Peyer's patch (tissue), 4 donors: ENCODE measurements at regions not wholly inside any gene's neighbourhood (a gene's known extent, or its start where the extent isn't known, plus 50 kb on each side); places are given as distances from the start of the nearest gene placed in this dataset.
A peak's percentile ranks its signal among the peaks of the same experiment; 100 is the strongest.

Experiments used
- DNase-seq, 3 donors: peaks; one replicate each; pipeline ENCODE4 v3.0.0-alpha.2; 2017 to 2019
- H3K27ac ChIP-seq, 4 donors: fragments of 200-600 bp; sonication (generic); one replicate each; pipeline ENCODE4 v1.5.1; 2016 to 2019
- H3K27me3 ChIP-seq, 2 donors: fragments of 200-600 bp; sonication (generic); one replicate each; pipeline ENCODE4 v1.5.1; 2019
- H3K36me3 ChIP-seq, 3 donors: fragments of 200-600 bp; sonication (generic); one replicate each; pipeline ENCODE4 v1.5.1; 2016 to 2019
- H3K4me1 ChIP-seq, 4 donors: fragments of 200-600 bp; sonication (generic); one replicate each; pipeline ENCODE4 v1.5.1; 2016 to 2019
- H3K4me3 ChIP-seq, 4 donors: fragments of 200-600 bp; sonication (generic); 1 replicate in 3 of 4; 2 replicates in 1 of 4; pipeline ENCODE4 v1.5.1; 2016 to 2019; ENCODE audit warnings: mild to moderate bottlenecking in 1 of 4
- H3K9me3 ChIP-seq, 4 donors: fragments of 200-600 bp; sonication (generic); one replicate each; pipeline ENCODE4 v1.5.1; 2016 to 2019; ENCODE audit warnings: mild to moderate bottlenecking in 1 of 4
- POLR2A ChIP-seq, 2 donors: fragments of 450-650 bp; IDR thresholded peaks; one replicate each; pipeline ENCODE4 v1.5.1; 2017; ENCODE audit warnings: antibody characterized with exemption in 2 of 2, mild to moderate bottlenecking in 2 of 2, moderate library complexity in 2 of 2
- TF ChIP-seq, protein P1 (sequence below), 6 experiments: fragments of 450-650 bp in 4 of 6; fragments of 200-600 bp in 2 of 6; sonication (generic) in 1 of 6; IDR thresholded peaks; one replicate each; pipeline ENCODE4 v1.5.1; 2017 to 2019; ENCODE audit warnings: antibody characterized with exemption in 6 of 6, mild to moderate bottlenecking in 3 of 6, moderate library complexity in 1 of 6

- Histone ChIP-seq H3K4me3 (peak overlapping the region in 1 of 4 donors; percentile 18), H3K27ac (peak overlapping the region; percentile 11 to 67 (median 38)), H3K36me3 (no peaks in the 10 kb centered on the region), H3K4me1 (peaks cover 0 to 25% (median 15%) of the 10 kb centered on the region in 4 donors), H3K9me3 (no peaks in the 10 kb centered on the region), H3K27me3 (no peaks in the 10 kb centered on the region)
- no peak for TF ChIP-seq POLR2A (IDR thresholded peaks at IDR 0.05)
- TF ChIP-seq, protein P1, sequence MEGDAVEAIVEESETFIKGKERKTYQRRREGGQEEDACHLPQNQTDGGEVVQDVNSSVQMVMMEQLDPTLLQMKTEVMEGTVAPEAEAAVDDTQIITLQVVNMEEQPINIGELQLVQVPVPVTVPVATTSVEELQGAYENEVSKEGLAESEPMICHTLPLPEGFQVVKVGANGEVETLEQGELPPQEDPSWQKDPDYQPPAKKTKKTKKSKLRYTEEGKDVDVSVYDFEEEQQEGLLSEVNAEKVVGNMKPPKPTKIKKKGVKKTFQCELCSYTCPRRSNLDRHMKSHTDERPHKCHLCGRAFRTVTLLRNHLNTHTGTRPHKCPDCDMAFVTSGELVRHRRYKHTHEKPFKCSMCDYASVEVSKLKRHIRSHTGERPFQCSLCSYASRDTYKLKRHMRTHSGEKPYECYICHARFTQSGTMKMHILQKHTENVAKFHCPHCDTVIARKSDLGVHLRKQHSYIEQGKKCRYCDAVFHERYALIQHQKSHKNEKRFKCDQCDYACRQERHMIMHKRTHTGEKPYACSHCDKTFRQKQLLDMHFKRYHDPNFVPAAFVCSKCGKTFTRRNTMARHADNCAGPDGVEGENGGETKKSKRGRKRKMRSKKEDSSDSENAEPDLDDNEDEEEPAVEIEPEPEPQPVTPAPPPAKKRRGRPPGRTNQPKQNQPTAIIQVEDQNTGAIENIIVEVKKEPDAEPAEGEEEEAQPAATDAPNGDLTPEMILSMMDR (IDR thresholded peaks at IDR 0.05): no peak
- DNase-seq: peak in 2 of 3 donors; percentile 61 to 68
Observed at GRCh38 chr3:56923526-56924224, 121.9 kb upstream of the ARHGEF3 start.

DNA sequence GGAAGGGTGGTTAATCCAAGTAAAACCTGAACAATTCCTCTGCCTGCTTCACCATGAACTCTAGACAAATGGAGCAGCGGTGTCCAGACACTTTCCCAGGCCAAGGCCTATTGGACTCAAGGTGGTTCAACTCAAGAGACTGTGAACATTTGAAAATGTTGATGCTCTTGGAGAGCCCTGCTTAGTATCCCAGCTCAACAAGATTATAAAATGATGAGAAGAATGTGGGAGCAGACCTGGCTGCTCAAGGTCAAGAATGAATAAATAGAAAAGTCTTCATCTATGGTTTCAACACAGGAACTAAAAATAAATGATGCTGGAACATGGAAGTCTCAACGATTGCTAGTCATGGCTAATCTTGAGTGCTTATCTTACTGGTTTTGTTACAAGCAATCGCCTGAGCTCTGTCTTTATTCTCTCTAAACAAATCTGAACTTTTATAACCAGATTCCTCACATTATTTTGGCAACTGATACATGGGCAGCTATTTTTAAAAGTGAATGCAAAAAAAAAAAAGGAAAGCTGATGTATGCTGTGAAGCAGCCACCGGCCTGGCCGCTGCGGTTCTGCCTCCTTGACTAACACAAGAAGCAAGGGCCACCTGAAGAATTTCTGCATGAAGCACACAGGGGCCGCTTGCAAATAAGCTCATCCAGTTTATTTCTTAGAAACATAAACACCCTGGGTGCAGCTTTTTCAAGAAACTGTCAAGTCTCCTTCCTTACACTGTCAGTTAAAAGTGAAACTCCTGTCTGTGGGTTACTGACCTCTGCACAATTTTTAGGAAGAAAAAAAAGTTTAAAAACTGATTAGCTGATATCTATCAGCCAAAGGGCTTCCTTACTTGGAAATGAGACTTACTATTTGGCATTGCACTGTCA is 120.1 kb upstream of the ARHGEF3 start:
- no peaks in the 10 kb centered on the region for H3K27me3 ChIP-seq
- H3K4me1 ChIP-seq: peaks cover 0 to 35% (median 13%) of the 10 kb centered on the region in 4 donors
- peak overlapping the region in 1 of 4 donors; percentile 19 for H3K4me3 ChIP-seq
- H3K27ac ChIP-seq: peak overlapping the region; percentile 33 to 67 (median 54)
- TF ChIP-seq POLR2A (IDR thresholded peaks at IDR 0.05): no peak
- TF ChIP-seq, protein P1 (IDR thresholded peaks at IDR 0.05): no peak
- DNase-seq: peak in 1 of 3 donors; percentile 53
- no peaks in the 10 kb centered on the region for H3K9me3 ChIP-seq
- no peaks in the 10 kb centered on the region for H3K36me3 ChIP-seq

- Histone ChIP-seq H3K4me3 (no peak overlapping the region), H3K27me3 (no peaks in the 10 kb centered on the region), H3K27ac (peak overlapping the region in 1 of 4 donors; percentile 11), H3K4me1 (peaks cover 0 to 35% (median 10%) of the 10 kb centered on the region in 4 donors), H3K36me3 (no peaks in the 10 kb centered on the region), H3K9me3 (no peaks in the 10 kb centered on the region)
- TF ChIP-seq POLR2A (IDR thresholded peaks at IDR 0.05): no peak
- TF ChIP-seq, protein P1 (IDR thresholded peaks at IDR 0.05): no peak
- DNase-seq: no peak
Observed at GRCh38 chr3:56919797-56920195, 118.0 kb upstream of the ARHGEF3 start.

DNA sequence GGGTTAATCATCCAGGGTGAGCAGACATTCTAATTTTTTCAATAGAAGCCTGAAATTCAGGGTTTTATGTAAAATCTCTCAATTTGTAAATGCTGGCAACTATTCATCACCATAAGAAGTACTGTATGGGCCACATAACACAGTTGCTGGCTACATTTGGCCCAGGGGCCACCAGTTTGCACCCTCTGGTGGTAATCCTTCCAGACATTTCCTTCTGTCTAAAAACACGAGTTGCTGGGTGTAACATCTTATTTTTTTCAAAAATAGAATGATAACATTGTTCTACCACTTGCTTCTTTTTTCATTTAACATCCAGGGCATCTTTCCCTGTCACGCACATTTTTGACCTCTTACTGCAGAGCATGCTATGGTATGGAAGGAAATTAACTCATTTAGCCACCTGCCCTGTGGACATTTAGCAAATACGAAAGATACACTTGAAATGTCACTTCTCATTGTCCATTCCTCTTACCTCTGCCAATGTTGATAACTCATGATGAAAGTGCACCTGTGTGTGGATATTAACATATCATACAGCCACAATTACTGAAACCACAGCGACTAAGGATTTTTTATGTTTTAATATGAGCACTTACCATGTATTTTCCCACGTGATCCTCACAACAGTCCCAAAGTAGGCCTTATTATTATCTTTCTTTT is 117.5 kb upstream of the ARHGEF3 start:
- H3K36me3 ChIP-seq: no peaks in the 10 kb centered on the region
- no peak for TF ChIP-seq POLR2A (IDR thresholded peaks at IDR 0.05)
- TF ChIP-seq, protein P1 (IDR thresholded peaks at IDR 0.05): no peak
- H3K27me3 ChIP-seq: no peaks in the 10 kb centered on the region
- H3K4me3 ChIP-seq: no peak overlapping the region
- DNase-seq: no peak
- peak overlapping the region in 1 of 4 donors; percentile 11 for H3K27ac ChIP-seq
- H3K4me1 ChIP-seq: peaks cover 0 to 30% (median 8%) of the 10 kb centered on the region in 4 donors
- no peaks in the 10 kb centered on the region for H3K9me3 ChIP-seq

- no peak for TF ChIP-seq POLR2A (IDR thresholded peaks at IDR 0.05)
- TF ChIP-seq, protein P1 (IDR thresholded peaks at IDR 0.05): no peak
- peak overlapping the region in 1 of 4 donors; percentile 6 for H3K4me3 ChIP-seq
- DNase-seq: peak in 2 of 3 donors; percentile 48 to 57
- no peaks in the 10 kb centered on the region for H3K27me3 ChIP-seq
- no peaks in the 10 kb centered on the region for H3K9me3 ChIP-seq
- H3K36me3 ChIP-seq: no peaks in the 10 kb centered on the region
- H3K4me1 ChIP-seq: peaks cover 0 to 23% (median 1%) of the 10 kb centered on the region in 4 donors
- H3K27ac ChIP-seq: peak overlapping the region; percentile 44 to 84 (median 62)
Observed at GRCh38 chr3:56918111-56918568, 116.4 kb upstream of the ARHGEF3 start.
